Peyer's patch (tissue), 4 donors: ENCODE measurements at regions not wholly inside any gene's neighbourhood (a gene's known extent, or its start where the extent isn't known, plus 50 kb on each side); places are given as distances from the start of the nearest gene placed in this dataset.
"Not testable (repeated sequence)": the region's sequence is repeated elsewhere in the genome, so short reads cannot be mapped to it uniquely, and the experiment has no call there.

ENCODE experiments used
- DNase-seq, 3 donors: peaks; one replicate each; pipeline ENCODE4 v3.0.0-alpha.2; 2017 to 2019
- H3K27ac ChIP-seq, 4 donors: fragments of 200-600 bp; sonication (generic); one replicate each; pipeline ENCODE4 v1.5.1; 2016 to 2019
- H3K27me3 ChIP-seq, 2 donors: fragments of 200-600 bp; sonication (generic); one replicate each; pipeline ENCODE4 v1.5.1; 2019
- H3K36me3 ChIP-seq, 3 donors: fragments of 200-600 bp; sonication (generic); one replicate each; pipeline ENCODE4 v1.5.1; 2016 to 2019
- H3K4me1 ChIP-seq, 4 donors: fragments of 200-600 bp; sonication (generic); one replicate each; pipeline ENCODE4 v1.5.1; 2016 to 2019
- H3K4me3 ChIP-seq, 4 donors: fragments of 200-600 bp; sonication (generic); 1 replicate in 3 of 4; 2 replicates in 1 of 4; pipeline ENCODE4 v1.5.1; 2016 to 2019; ENCODE audit warnings: mild to moderate bottlenecking in 1 of 4
- H3K9me3 ChIP-seq, 4 donors: fragments of 200-600 bp; sonication (generic); one replicate each; pipeline ENCODE4 v1.5.1; 2016 to 2019; ENCODE audit warnings: mild to moderate bottlenecking in 1 of 4
- CTCF ChIP-seq, 6 experiments: fragments of 450-650 bp in 4 of 6; fragments of 200-600 bp in 2 of 6; sonication (generic) in 1 of 6; IDR thresholded peaks; one replicate each; pipeline ENCODE4 v1.5.1; 2017 to 2019; ENCODE audit warnings: antibody characterized with exemption in 6 of 6, mild to moderate bottlenecking in 3 of 6, moderate library complexity in 1 of 6
- POLR2A ChIP-seq, 2 donors: fragments of 450-650 bp; IDR thresholded peaks; one replicate each; pipeline ENCODE4 v1.5.1; 2017; ENCODE audit warnings: antibody characterized with exemption in 2 of 2, mild to moderate bottlenecking in 2 of 2, moderate library complexity in 2 of 2

GRCh38 chrX:3448563-3448962, 102.1 kb upstream of the MXRA5 start:
- no peak for TF ChIP-seq POLR2A (IDR thresholded peaks at IDR 0.05)
- no peak for TF ChIP-seq CTCF (IDR thresholded peaks at IDR 0.05)
- Histone ChIP-seq H3K27me3 (no peaks in the 10 kb centered on the region), H3K4me1 (no peaks in the 10 kb centered on the region), H3K36me3 (no peaks in the 10 kb centered on the region), H3K27ac (no peak overlapping the region), H3K4me3 (no peak overlapping the region), H3K9me3 (no peaks in the 10 kb centered on the region)
- DNase-seq = no peak

- no peak for DNase-seq
- H3K4me3 ChIP-seq = no peak overlapping the region
- no peaks in the 10 kb centered on the region for H3K36me3 ChIP-seq
- no peaks in the 10 kb centered on the region for H3K4me1 ChIP-seq
- H3K27me3 ChIP-seq = no peaks in the 10 kb centered on the region
- no peak overlapping the region for H3K27ac ChIP-seq
- no peak for TF ChIP-seq CTCF (IDR thresholded peaks at IDR 0.05)
- TF ChIP-seq POLR2A (IDR thresholded peaks at IDR 0.05) = no peak
- no peaks in the 10 kb centered on the region for H3K9me3 ChIP-seq
Observed at GRCh38 chrX:3445806-3446490, 99.5 kb upstream of the MXRA5 start.

DNA sequence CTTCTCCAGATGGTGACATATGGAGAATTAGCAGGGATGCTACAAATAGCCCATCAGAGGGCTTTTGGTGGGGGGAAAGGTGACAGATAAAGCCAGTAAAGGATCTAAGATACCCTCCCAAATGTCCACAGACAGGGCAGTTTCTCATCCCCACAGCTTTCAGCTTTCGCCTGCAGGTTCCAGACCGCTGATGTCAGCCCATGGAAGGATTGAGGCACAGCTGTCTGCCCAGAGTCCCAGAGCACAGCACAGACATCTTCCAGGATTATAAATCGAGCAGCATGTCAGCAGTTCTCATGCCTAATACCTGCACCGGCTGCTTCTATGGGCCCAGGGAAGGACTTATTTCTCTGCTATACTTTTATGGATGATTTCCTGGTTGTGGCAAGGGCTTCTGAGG, 96.7 kb upstream of the MXRA5 start:
- H3K27me3 ChIP-seq = no peaks in the 10 kb centered on the region
- no peak overlapping the region for H3K4me3 ChIP-seq
- DNase-seq = no peak
- no peaks in the 10 kb centered on the region for H3K9me3 ChIP-seq
- no peaks in the 10 kb centered on the region for H3K36me3 ChIP-seq
- no peak for TF ChIP-seq POLR2A (IDR thresholded peaks at IDR 0.05)
- TF ChIP-seq CTCF (IDR thresholded peaks at IDR 0.05) = no peak
- no peaks in the 10 kb centered on the region for H3K4me1 ChIP-seq
- H3K27ac ChIP-seq = no peak overlapping the region

DNA sequence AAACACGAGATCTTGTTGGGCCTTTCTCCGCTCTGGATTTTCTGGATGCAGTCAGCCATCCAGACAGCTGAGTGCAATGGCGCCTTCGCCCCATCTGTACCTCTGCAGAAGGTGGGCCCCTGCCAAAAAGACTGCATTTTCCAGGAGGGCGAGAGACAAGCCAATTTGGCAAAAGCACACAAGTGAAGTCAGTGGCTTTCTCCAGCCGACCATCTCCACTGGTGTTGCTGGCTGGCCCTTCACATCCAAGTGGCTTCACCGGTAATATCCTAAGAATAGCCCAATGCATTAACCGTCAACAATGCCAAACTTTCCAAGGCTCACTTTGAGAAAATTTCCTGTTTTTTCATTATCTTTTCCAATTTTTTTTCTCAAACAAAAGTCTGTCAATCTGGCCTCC, 96.2 kb upstream of the MXRA5 start:
- no peaks in the 10 kb centered on the region for H3K36me3 ChIP-seq
- H3K27me3 ChIP-seq = no peaks in the 10 kb centered on the region
- H3K4me3 ChIP-seq = no peak overlapping the region
- H3K27ac ChIP-seq = no peak overlapping the region
- H3K4me1 ChIP-seq = no peaks in the 10 kb centered on the region
- TF ChIP-seq CTCF (IDR thresholded peaks at IDR 0.05) = no peak
- no peak for TF ChIP-seq POLR2A (IDR thresholded peaks at IDR 0.05)
- H3K9me3 ChIP-seq = no peaks in the 10 kb centered on the region
- no peak for DNase-seq

- H3K36me3 ChIP-seq = no peaks in the 10 kb centered on the region
- H3K4me3 ChIP-seq = no peak overlapping the region
- H3K9me3 ChIP-seq = no peaks in the 10 kb centered on the region
- no peak overlapping the region for H3K27ac ChIP-seq
- DNase-seq = no peak
- TF ChIP-seq POLR2A (IDR thresholded peaks at IDR 0.05) (no peak), CTCF (IDR thresholded peaks at IDR 0.05) (no peak)
- no peaks in the 10 kb centered on the region for H3K27me3 ChIP-seq
- no peaks in the 10 kb centered on the region for H3K4me1 ChIP-seq
Observed at GRCh38 chrX:3440981-3441380, 94.5 kb upstream of the MXRA5 start.

DNA sequence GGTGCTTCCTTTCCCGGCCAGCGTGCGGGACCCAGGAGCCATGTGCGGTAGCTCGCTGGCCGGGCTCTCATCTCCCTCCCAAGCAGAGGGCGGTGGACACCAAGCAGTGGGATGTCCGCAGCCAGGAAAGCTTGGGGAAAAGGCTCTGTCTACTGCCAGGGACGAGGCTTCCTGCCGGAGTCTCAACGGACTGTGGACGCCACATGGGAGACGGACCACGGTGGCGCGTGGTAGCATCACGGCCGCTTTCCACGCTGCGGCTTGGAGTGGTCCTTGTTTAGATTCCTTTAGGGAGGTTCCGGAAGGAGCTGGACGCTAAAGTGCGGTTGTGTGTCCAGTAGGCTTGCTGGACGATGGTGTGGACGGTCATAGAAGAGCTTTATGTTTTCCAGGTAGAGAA, 89.5 kb upstream of the MXRA5 start:
- H3K4me1 ChIP-seq, DNase-seq, H3K27ac ChIP-seq, H3K27me3 ChIP-seq, H3K9me3 ChIP-seq, H3K36me3 ChIP-seq, H3K4me3 ChIP-seq: not testable (repeated sequence)
